ENCODE measurements at regions not wholly inside any gene's neighbourhood (a gene's known extent, or its start where the extent isn't known, plus 50 kb on each side); places are given as distances from the start of the nearest gene placed in this dataset.

- H3K4me3 ChIP-seq (ENCODE audit: insufficient read depth, low read depth, low read length) = no peak overlapping the region
- in situ Hi-C loops (cut with MboI; ENCODE audit: low sequenced_read_pairs) (no loop called here), intact Hi-C loops (cut with micrococcal nuclease) (no loop called here), dilution Hi-C loops (cut with HindIII; ENCODE audit: low sequenced_read_pairs, unreplicated experiment) (no loop called here)
- no TSS peak for BruUV-seq (replicated peaks)
- no peak overlapping the region for H2AK9ac ChIP-seq (replicated peaks; ENCODE audit: low read depth, low read length, poor library complexity)
- H3K27ac ChIP-seq (ENCODE audit: insufficient read depth, low read length) = no peak overlapping the region
- ATAC-seq (ENCODE audit: low read depth) = no peak
- H3K9me3 ChIP-seq (ENCODE audit: control insufficient read depth, insufficient read depth, low read length) = peaks cover 11% of the 10 kb centered on the region
- no peak overlapping the region for H2BK5ac ChIP-seq (ENCODE audit: low read depth, low read length, poor library complexity, severe bottlenecking)
- WGBS, 2 experiments (ENCODE audit: extremely low coverage in 2 of 2, insufficient read length in 1 of 2) = no CpG with 5 or more reads among the region's 3 CpGs
- H3K27me3 ChIP-seq (ENCODE audit: control insufficient read depth, insufficient read depth, low read length) = no peaks in the 10 kb centered on the region
- H3K23ac ChIP-seq (ENCODE audit: low read depth, low read length) = no peak overlapping the region
- no peak overlapping the region for H2BK20ac ChIP-seq (ENCODE audit: low read depth, low read length)
- H3K4ac ChIP-seq (ENCODE audit: low read depth, low read length) = no peak overlapping the region
- H3K4me2 ChIP-seq (ENCODE audit: low read depth, low read length) = no peak overlapping the region
- no peak for DNase-seq
- no peak overlapping the region for H3K14ac ChIP-seq (replicated peaks; ENCODE audit: low read depth, low read length)
- H3K4me1 ChIP-seq (ENCODE audit: control insufficient read depth, insufficient read depth, low read length) = no peaks in the 10 kb centered on the region
- no peak overlapping the region for H2BK120ac ChIP-seq (ENCODE audit: low read depth, low read length)
- no peak overlapping the region for H2AFZ ChIP-seq (replicated peaks; ENCODE audit: low read length, poor library complexity)
- CTCF ChIA-PET = no interaction called here
- H3K9ac ChIP-seq (ENCODE audit: low read depth, low read length) = no peak overlapping the region
- POLR2A ChIA-PET (ENCODE audit: unreplicated experiment) = no interaction called here
- TF ChIP-seq BHLHE40 (IDR thresholded peaks at IDR 0.05; ENCODE audit: low read depth, low read length) (no peak), CTCF (conservative IDR thresholded peaks at IDR 0.05; ENCODE audit: low read depth, low read length) (no peak), USF2 (IDR thresholded peaks at IDR 0.05; ENCODE audit: low read depth, low read length) (no peak), POLR2A (IDR thresholded peaks at IDR 0.05; ENCODE audit: low read depth, low read length) (no peak), RCOR1 (IDR thresholded peaks at IDR 0.05; ENCODE audit: insufficient replicate concordance, low read length) (no peak), MXI1 (IDR thresholded peaks at IDR 0.05; ENCODE audit: borderline replicate concordance, low read depth, low read length) (no peak), CHD1 (IDR thresholded peaks at IDR 0.05; ENCODE audit: low read depth, low read length) (no peak), NFE2L2 (IDR thresholded peaks at IDR 0.05; ENCODE audit: low read depth, low read length) (no peak), RAD21 (IDR thresholded peaks at IDR 0.05; ENCODE audit: low read length) (no peak), SMC3 (IDR thresholded peaks at IDR 0.05; ENCODE audit: low read depth, low read length) (no peak), MAFK (IDR thresholded peaks at IDR 0.05; ENCODE audit: low read depth, low read length) (no peak), MAZ (IDR thresholded peaks at IDR 0.05; ENCODE audit: borderline replicate concordance, low read depth, low read length) (no peak), CEBPB (IDR thresholded peaks at IDR 0.05; ENCODE audit: low read depth, low read length) (no peak), RFX5 (IDR thresholded peaks at IDR 0.05; ENCODE audit: low read depth, low read length) (no peak), FOS (IDR thresholded peaks at IDR 0.05; ENCODE audit: low read depth, low read length) (no peak), ELK1 (IDR thresholded peaks at IDR 0.05; ENCODE audit: borderline replicate concordance, low read depth, low read length) (no peak)
- no peaks in the 10 kb centered on the region for H3K79me1 ChIP-seq (ENCODE audit: low read depth in 1 of 2, low read length in 2 of 2)
- no peak overlapping the region for H4K8ac ChIP-seq (ENCODE audit: low read depth in 2 of 2, low read length in 2 of 2)
- H4K5ac ChIP-seq (ENCODE audit: low read depth, low read length) = no peak overlapping the region
- H4K20me1 ChIP-seq (ENCODE audit: insufficient read depth, low read length) = no peaks in the 10 kb centered on the region
- no peaks in the 10 kb centered on the region for H3K36me3 ChIP-seq (ENCODE audit: control insufficient read depth, insufficient read depth, low read length)
- no peak overlapping the region for H3K18ac ChIP-seq (ENCODE audit: low read depth, low read length)
- no peak overlapping the region for H3K56ac ChIP-seq (ENCODE audit: extremely low read depth, insufficient read depth, low read length)
- no peaks in the 10 kb centered on the region for H3K9me1 ChIP-seq (ENCODE audit: insufficient read depth, low read length)
- no peak overlapping the region for H2BK15ac ChIP-seq (ENCODE audit: low read depth, low read length)
- no peak overlapping the region for H2AK5ac ChIP-seq (ENCODE audit: low read depth, low read length)
- H4K91ac ChIP-seq (ENCODE audit: insufficient read depth, low read depth, low read length) = no peak overlapping the region
These were observed 522.2 kb downstream of the SOX2 start for GRCh38 chr3:182233957-182234356.
